Endodermal cell (in vitro differentiated cells): ENCODE measurements at regions not wholly inside any gene's neighbourhood (a gene's known extent, or its start where the extent isn't known, plus 50 kb on each side); places are given as distances from the start of the nearest gene placed in this dataset.

Source experiments
- DNase-seq: peaks from one replicate; pipeline ENCODE4 v3.0.0-alpha.2; 2017
- H3K27ac ChIP-seq: 2 replicates; pipeline ENCODE4 v1.5.1; 2013; ENCODE audit warnings: mild to moderate bottlenecking, low read depth, low read length, moderate library complexity
- H3K27me3 ChIP-seq: 2 replicates; pipeline ENCODE4 v1.6.1; 2013; ENCODE audit warnings: mild to moderate bottlenecking, low read length, moderate library complexity; ENCODE audit not compliant: insufficient read depth, control insufficient read depth, poor library complexity, severe bottlenecking
- H3K36me3 ChIP-seq: 2 replicates; pipeline ENCODE4 v1.7.0; 2013; ENCODE audit warnings: mild to moderate bottlenecking, low read length, moderate library complexity; ENCODE audit not compliant: control insufficient read depth, insufficient read depth
- H3K4me1 ChIP-seq: one replicate; pipeline ENCODE4 v1.7.0; 2013; ENCODE audit warnings: low read length; ENCODE audit not compliant: control insufficient read depth, insufficient read depth
- H3K4me3 ChIP-seq: 2 replicates; pipeline ENCODE4 v1.5.1; 2013; ENCODE audit warnings: mild to moderate bottlenecking, low read length, moderate library complexity
- H3K9ac ChIP-seq: 2 replicates; pipeline ENCODE4 v1.6.1; 2013; ENCODE audit warnings: mild to moderate bottlenecking, low read length, moderate library complexity; ENCODE audit not compliant: poor library complexity, severe bottlenecking; ENCODE audit errors: extremely low read depth
- H3K9me3 ChIP-seq: 2 replicates; pipeline ENCODE4 v1.6.1; 2013; ENCODE audit warnings: mild to moderate bottlenecking, low read length, moderate library complexity; ENCODE audit not compliant: control insufficient read depth
- H3K27ac Mint-ChIP-seq: 2 replicates; pipeline ENCODE4 v1.8.0; 2020; ENCODE audit warnings: mixed read lengths
- H3K27me3 Mint-ChIP-seq: 2 replicates; pipeline ENCODE4 v1.8.0; 2021; ENCODE audit warnings: mild to moderate bottlenecking, mixed read lengths; ENCODE audit not compliant: insufficient read depth
- H3K36me3 Mint-ChIP-seq: 2 replicates; pipeline ENCODE4 v1.8.0; 2020; ENCODE audit warnings: low read depth, mixed read lengths
- H3K4me1 Mint-ChIP-seq: 2 replicates; pipeline ENCODE4 v1.8.0; 2020; ENCODE audit warnings: mixed read lengths
- H3K4me3 Mint-ChIP-seq: 2 replicates; pipeline ENCODE4 v1.8.0; 2020; ENCODE audit warnings: mild to moderate bottlenecking, moderate library complexity, mixed read lengths
- H3K9me3 Mint-ChIP-seq: 2 replicates; pipeline ENCODE4 v1.8.0; 2020; ENCODE audit warnings: mild to moderate bottlenecking, mixed read lengths
- WGBS, 2 experiments: methylation state at CpG; one replicate each; pipeline versions ENCODE4 v1.1.5 to v1.1.7; 2013; ENCODE audit warnings: missing lambda C conversion rate in 2 of 2, mixed read lengths in 1 of 2; ENCODE audit not compliant: insufficient coverage in 1 of 2, insufficient read length in 1 of 2; 5-methylcytosine and 5-hydroxymethylcytosine counted together
- TF ChIP-seq, protein P1 (sequence below): fragments of 200-600 bp; sonication (generic); conservative IDR thresholded peaks from 2 replicates; pipeline ENCODE4 v1.5.0; 2021; ENCODE audit warnings: antibody characterized with exemption, mild to moderate bottlenecking

DNA sequence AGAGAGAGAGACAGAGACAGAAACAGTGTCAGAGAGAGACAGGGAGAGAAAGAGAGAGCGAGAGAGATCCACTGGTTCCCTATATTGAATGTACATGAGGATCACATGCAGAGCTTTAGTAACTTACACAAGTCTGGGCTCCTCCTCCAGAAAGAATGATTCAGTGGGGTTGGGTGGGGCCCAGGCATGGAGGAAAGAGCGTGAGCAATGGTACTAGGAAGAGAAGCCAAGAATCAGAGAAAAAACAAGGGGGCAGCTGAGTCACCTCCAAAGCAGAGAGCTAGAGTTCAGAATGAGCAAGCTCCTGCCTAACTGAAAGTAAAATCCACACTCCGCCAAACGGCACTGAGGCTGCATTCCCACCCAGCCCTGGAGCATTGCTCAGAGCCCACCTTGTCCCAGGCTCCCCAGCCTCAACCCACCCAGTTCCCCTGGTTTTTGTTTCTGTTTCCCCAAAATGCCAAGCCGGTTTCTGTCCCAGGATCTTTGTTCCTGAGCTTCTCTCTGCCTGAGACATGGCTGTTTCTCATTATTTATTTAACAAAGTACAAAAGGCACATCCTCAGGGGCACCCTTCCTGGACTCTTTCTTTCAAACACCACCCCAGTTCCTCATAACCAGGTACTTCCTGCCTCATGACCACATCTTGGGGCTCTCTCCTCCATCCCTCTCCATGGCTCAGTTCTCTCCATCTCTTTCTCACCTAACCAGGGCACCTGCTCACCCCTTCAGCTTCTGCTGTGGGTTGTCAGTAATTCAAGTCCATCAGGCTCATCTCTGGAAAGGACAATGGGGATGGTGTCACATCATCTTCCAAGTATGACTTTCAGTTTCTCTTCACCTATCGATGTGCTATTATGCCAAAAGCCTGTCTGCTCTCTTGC lies 670.3 kb upstream of the TBX3 start:
- H3K27ac ChIP-seq: no peak overlapping the region
- H3K9ac ChIP-seq: no peak overlapping the region
- Mint-ChIP-seq H3K27me3 (peaks cover 22% of the 10 kb centered on the region), H3K9me3 (no peaks in the 10 kb centered on the region), H3K4me3 (no peak overlapping the region), H3K27ac (no peak overlapping the region), H3K36me3 (no peaks in the 10 kb centered on the region), H3K4me1 (peaks cover 5% of the 10 kb centered on the region)
- H3K36me3 ChIP-seq: no peaks in the 10 kb centered on the region
- H3K4me3 ChIP-seq: no peak overlapping the region
- no peaks in the 10 kb centered on the region for H3K4me1 ChIP-seq
- H3K9me3 ChIP-seq: no peaks in the 10 kb centered on the region
- 85 to 90% methylated on average over 3 to 6 of the region's 6 CpGs for WGBS, 2 experiments
- TF ChIP-seq, protein P1, sequence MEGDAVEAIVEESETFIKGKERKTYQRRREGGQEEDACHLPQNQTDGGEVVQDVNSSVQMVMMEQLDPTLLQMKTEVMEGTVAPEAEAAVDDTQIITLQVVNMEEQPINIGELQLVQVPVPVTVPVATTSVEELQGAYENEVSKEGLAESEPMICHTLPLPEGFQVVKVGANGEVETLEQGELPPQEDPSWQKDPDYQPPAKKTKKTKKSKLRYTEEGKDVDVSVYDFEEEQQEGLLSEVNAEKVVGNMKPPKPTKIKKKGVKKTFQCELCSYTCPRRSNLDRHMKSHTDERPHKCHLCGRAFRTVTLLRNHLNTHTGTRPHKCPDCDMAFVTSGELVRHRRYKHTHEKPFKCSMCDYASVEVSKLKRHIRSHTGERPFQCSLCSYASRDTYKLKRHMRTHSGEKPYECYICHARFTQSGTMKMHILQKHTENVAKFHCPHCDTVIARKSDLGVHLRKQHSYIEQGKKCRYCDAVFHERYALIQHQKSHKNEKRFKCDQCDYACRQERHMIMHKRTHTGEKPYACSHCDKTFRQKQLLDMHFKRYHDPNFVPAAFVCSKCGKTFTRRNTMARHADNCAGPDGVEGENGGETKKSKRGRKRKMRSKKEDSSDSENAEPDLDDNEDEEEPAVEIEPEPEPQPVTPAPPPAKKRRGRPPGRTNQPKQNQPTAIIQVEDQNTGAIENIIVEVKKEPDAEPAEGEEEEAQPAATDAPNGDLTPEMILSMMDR: no peak
- peaks cover 16% of the 10 kb centered on the region for H3K27me3 ChIP-seq
- no peak for DNase-seq

DNA sequence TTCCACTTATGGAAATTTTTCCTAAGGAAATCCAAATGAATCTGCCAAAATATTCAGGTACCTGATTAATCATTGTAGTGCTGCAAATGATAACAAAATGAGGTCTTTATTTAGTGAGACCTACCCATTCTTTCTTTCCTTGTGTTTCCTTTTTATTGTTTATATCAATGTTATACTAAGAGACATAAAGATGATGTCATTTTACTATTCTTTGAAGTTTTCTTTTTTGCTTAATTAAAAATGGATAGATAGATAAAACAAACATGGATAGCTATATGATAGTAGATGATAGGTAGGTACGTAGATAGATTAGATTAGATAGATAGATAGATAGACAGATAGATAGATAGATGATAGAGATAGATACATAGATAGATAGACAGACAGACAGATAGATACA lies 669.5 kb upstream of the TBX3 start:
- no peaks in the 10 kb centered on the region for H3K36me3 Mint-ChIP-seq
- Histone ChIP-seq H3K9ac (no peak overlapping the region), H3K4me3 (no peak overlapping the region), H3K27ac (no peak overlapping the region), H3K9me3 (no peaks in the 10 kb centered on the region), H3K27me3 (peaks cover 24% of the 10 kb centered on the region), H3K36me3 (no peaks in the 10 kb centered on the region), H3K4me1 (no peaks in the 10 kb centered on the region)
- no peak overlapping the region for H3K27ac Mint-ChIP-seq
- H3K4me3 Mint-ChIP-seq: no peak overlapping the region
- peaks cover 5% of the 10 kb centered on the region for H3K4me1 Mint-ChIP-seq
- H3K27me3 Mint-ChIP-seq: peaks cover 25% of the 10 kb centered on the region
- TF ChIP-seq, protein P1: no peak
- DNase-seq: no peak
- H3K9me3 Mint-ChIP-seq: no peaks in the 10 kb centered on the region
- WGBS, 2 experiments: 89 to 100% methylated on average over 1 of the region's 1 CpG

DNA sequence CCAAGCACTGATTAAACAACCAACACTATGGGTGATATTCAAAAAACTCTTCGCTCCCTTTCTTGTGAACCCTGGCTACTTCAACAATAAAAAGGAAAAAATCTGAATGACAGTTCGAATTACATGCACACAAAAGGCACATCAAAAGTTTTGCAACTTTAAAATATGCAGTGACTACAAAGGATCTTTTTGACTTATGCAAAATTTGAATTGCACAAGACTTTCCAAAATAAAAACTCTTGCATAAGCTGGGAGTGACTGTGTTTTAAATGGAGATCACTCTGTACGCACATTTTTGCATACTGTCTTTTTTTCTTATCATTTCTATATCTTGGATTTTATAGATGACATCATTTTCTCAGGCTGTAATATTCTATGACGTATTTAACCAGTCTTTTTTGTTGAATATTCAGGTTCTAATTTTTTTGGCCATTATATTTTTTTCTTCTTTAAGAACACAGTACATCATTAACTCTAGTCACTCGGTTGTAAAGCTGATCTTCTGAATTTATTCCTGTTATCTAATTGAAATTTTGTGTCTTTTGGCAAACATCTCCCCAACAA lies 667.6 kb upstream of the TBX3 start:
- Histone ChIP-seq H3K4me1 (no peaks in the 10 kb centered on the region), H3K9ac (no peak overlapping the region), H3K9me3 (no peaks in the 10 kb centered on the region), H3K36me3 (no peaks in the 10 kb centered on the region), H3K4me3 (no peak overlapping the region), H3K27ac (no peak overlapping the region), H3K27me3 (peaks cover 24% of the 10 kb centered on the region)
- TF ChIP-seq, protein P1: no peak
- peaks cover 36% of the 10 kb centered on the region for H3K27me3 Mint-ChIP-seq
- DNase-seq: no peak
- no peak overlapping the region for H3K27ac Mint-ChIP-seq
- no peaks in the 10 kb centered on the region for H3K9me3 Mint-ChIP-seq
- no peaks in the 10 kb centered on the region for H3K36me3 Mint-ChIP-seq
- WGBS, 2 experiments: 87 to 90% methylated on average over 2 to 4 of the region's 5 CpGs
- H3K4me3 Mint-ChIP-seq: no peak overlapping the region
- peaks cover 5% of the 10 kb centered on the region for H3K4me1 Mint-ChIP-seq
